ENCODE measurements at regions not wholly inside any gene's neighbourhood (a gene's known extent, or its start where the extent isn't known, plus 50 kb on each side); places are given as distances from the start of the nearest gene placed in this dataset.

- Histone ChIP-seq H2AFZ (ENCODE audit: low read depth, low read length) (no peak overlapping the region), H4K20me1 (ENCODE audit: insufficient read depth) (no peaks in the 10 kb centered on the region), H3K9me2 (ENCODE audit: insufficient read depth, low read length) (no peaks in the 10 kb centered on the region), H3K27me3 (ENCODE audit: insufficient read depth, low read depth, low read length) (no peaks in the 10 kb centered on the region), H3K4me2 (ENCODE audit: low read length) (no peak overlapping the region), H3K79me2 (replicated peaks; ENCODE audit: insufficient read depth, low read length) (no peaks in the 10 kb centered on the region), H3K27ac (ENCODE audit: low read length) (no peak overlapping the region), H3F3A (ENCODE audit: insufficient read depth, low read length, poor library complexity, severe bottlenecking) (no peaks in the 10 kb centered on the region), H3K4me3 (ENCODE audit: low read length) (no peak overlapping the region), H3K9me3 (ENCODE audit: low read length) (no peaks in the 10 kb centered on the region), H3K9ac (ENCODE audit: low read length) (no peak overlapping the region), H3K36me3 (ENCODE audit: insufficient read depth, low read length) (no peaks in the 10 kb centered on the region)
- TF ChIP-seq EP300 (conservative IDR thresholded peaks at IDR 0.05; ENCODE audit: poor library complexity, severe bottlenecking) (no peak), REST (IDR thresholded peaks at IDR 0.05; ENCODE audit: borderline replicate concordance) (no peak), RAD21 (conservative IDR thresholded peaks at IDR 0.05) (no peak), SMC3 (conservative IDR thresholded peaks at IDR 0.05; ENCODE audit: poor library complexity) (no peak)
These were observed 322.4 kb upstream of the PRKX start for GRCh38 chrX:4035874-4036273.

- Histone ChIP-seq H3K79me2 (replicated peaks; ENCODE audit: insufficient read depth, low read length) (no peaks in the 10 kb centered on the region), H3K9me3 (ENCODE audit: low read length) (no peaks in the 10 kb centered on the region), H3K9ac (ENCODE audit: low read length) (no peak overlapping the region), H2AFZ (ENCODE audit: low read depth, low read length) (no peak overlapping the region), H3K27me3 (ENCODE audit: insufficient read depth, low read depth, low read length) (no peaks in the 10 kb centered on the region), H3F3A (ENCODE audit: insufficient read depth, low read length, poor library complexity, severe bottlenecking) (no peaks in the 10 kb centered on the region), H3K36me3 (ENCODE audit: insufficient read depth, low read length) (no peaks in the 10 kb centered on the region), H3K9me2 (ENCODE audit: insufficient read depth, low read length) (no peaks in the 10 kb centered on the region), H4K20me1 (ENCODE audit: insufficient read depth) (no peaks in the 10 kb centered on the region), H3K27ac (ENCODE audit: low read length) (no peak overlapping the region), H3K4me2 (ENCODE audit: low read length) (no peak overlapping the region), H3K4me3 (ENCODE audit: low read length) (no peak overlapping the region)
- TF ChIP-seq EZH2 (IDR thresholded peaks at IDR 0.05; ENCODE audit: borderline replicate concordance, insufficient read depth, low read length, poor library complexity, severe bottlenecking) (no peak), RAD21 (conservative IDR thresholded peaks at IDR 0.05) (no peak), REST (IDR thresholded peaks at IDR 0.05; ENCODE audit: borderline replicate concordance) (no peak), EP300 (conservative IDR thresholded peaks at IDR 0.05; ENCODE audit: poor library complexity, severe bottlenecking) (no peak), MXI1 (conservative IDR thresholded peaks at IDR 0.05; ENCODE audit: poor library complexity, severe bottlenecking) (no peak), CTCF (IDR thresholded peaks at IDR 0.05; ENCODE audit: poor library complexity, severe bottlenecking) (no peak), TAF1 (IDR thresholded peaks at IDR 0.05; ENCODE audit: low read depth) (no peak), POLR2AphosphoS5 (IDR thresholded peaks at IDR 0.05) (no peak), SMC3 (conservative IDR thresholded peaks at IDR 0.05; ENCODE audit: poor library complexity) (no peak)
These were observed 314.7 kb upstream of the PRKX start for GRCh38 chrX:4028151-4028550.

Measured in neural cell (in vitro differentiated cells).